C4-2B (cell line): ENCODE measurements at regions not wholly inside any gene's neighbourhood (a gene's known extent, or its start where the extent isn't known, plus 50 kb on each side); places are given as distances from the start of the nearest gene placed in this dataset.

Experiments
- ZFX ChIP-seq: fragments of 450-650 bp; IDR thresholded peaks from 2 replicates; pipeline ENCODE4 v1.6.1; 2017
- TF ChIP-seq, protein P1 (sequence below): fragments of 450-650 bp; conservative IDR thresholded peaks from 2 replicates; pipeline ENCODE4 v1.5.1; 2017; ENCODE audit warnings: mild to moderate bottlenecking

- TF ChIP-seq, protein P1, sequence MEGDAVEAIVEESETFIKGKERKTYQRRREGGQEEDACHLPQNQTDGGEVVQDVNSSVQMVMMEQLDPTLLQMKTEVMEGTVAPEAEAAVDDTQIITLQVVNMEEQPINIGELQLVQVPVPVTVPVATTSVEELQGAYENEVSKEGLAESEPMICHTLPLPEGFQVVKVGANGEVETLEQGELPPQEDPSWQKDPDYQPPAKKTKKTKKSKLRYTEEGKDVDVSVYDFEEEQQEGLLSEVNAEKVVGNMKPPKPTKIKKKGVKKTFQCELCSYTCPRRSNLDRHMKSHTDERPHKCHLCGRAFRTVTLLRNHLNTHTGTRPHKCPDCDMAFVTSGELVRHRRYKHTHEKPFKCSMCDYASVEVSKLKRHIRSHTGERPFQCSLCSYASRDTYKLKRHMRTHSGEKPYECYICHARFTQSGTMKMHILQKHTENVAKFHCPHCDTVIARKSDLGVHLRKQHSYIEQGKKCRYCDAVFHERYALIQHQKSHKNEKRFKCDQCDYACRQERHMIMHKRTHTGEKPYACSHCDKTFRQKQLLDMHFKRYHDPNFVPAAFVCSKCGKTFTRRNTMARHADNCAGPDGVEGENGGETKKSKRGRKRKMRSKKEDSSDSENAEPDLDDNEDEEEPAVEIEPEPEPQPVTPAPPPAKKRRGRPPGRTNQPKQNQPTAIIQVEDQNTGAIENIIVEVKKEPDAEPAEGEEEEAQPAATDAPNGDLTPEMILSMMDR: no peak
- TF ChIP-seq ZFX: no peak
These were observed 179.6 kb downstream of the TMA16 start for GRCh38 chr4:163673848-163674697.
